IMR-90 (cell line): ENCODE measurements at regions not wholly inside any gene's neighbourhood (a gene's known extent, or its start where the extent isn't known, plus 50 kb on each side); places are given as distances from the start of the nearest gene placed in this dataset.

ENCODE experiments used
- ATAC-seq: fragments of 200-7000 bp; cut with Tn5 transposase; 2 replicates; pipeline ENCODE4 v1.9.1; 2020; ENCODE audit warnings: low read depth, mild to moderate bottlenecking, moderate library complexity
- BruUV-seq: library from RNA; stranded (reverse); fragments of 400-500 nt; replicated peaks from 2 replicates; lab custom pipeline; 2021; lab: Mats Ljungman, UMichigan
- CTCF ChIA-PET: fragments of 300-600 bp; formaldehyde crosslinking; extraction: SDS; loops from one replicate; lab custom pipeline; 2021; ENCODE audit warnings: antibody characterized with exemption; lab: Yijun Ruan, JAX
- POLR2A ChIA-PET: fragments of 300-600 bp; sonication (Branson Sonifier 250); formaldehyde crosslinking; loops from one replicate; lab custom pipeline; 2022; ENCODE audit warnings: antibody characterized with exemption; ENCODE audit not compliant: unreplicated experiment; lab: Charles Lee
- DNase-seq: peaks from one replicate; pipeline ENCODE4 v3.0.0; 2013
- H2AFZ ChIP-seq: replicated peaks from 2 replicates; pipeline ENCODE3; 2013; ENCODE audit warnings: low read length, mild to moderate bottlenecking; ENCODE audit not compliant: poor library complexity
- H2AK5ac ChIP-seq: 2 replicates; pipeline ENCODE4 v1.6.1; 2013; ENCODE audit warnings: low read depth, low read length, inconsistent platforms
- H2AK9ac ChIP-seq: replicated peaks from 2 replicates; pipeline ENCODE3; 2013; ENCODE audit warnings: mild to moderate bottlenecking, low read depth, low read length, moderate library complexity; ENCODE audit not compliant: poor library complexity
- H2BK120ac ChIP-seq: 2 replicates; pipeline ENCODE4 v1.6.1; 2013; ENCODE audit warnings: low read depth, low read length, inconsistent platforms
- H2BK15ac ChIP-seq: 3 replicates; pipeline ENCODE4 v1.6.1; 2013; ENCODE audit warnings: low read depth, low read length, inconsistent platforms
- H2BK20ac ChIP-seq: 2 replicates; pipeline ENCODE4 v1.6.1; 2013; ENCODE audit warnings: low read depth, mild to moderate bottlenecking, inconsistent platforms, low read length, moderate library complexity
- H2BK5ac ChIP-seq: 2 replicates; pipeline ENCODE4 v1.6.1; 2013; ENCODE audit warnings: mild to moderate bottlenecking, low read depth, low read length, inconsistent platforms; ENCODE audit not compliant: poor library complexity, severe bottlenecking
- H3K14ac ChIP-seq: replicated peaks from 2 replicates; pipeline ENCODE4 v1.6.1; 2013; ENCODE audit warnings: low read depth, low read length, inconsistent platforms
- H3K18ac ChIP-seq: 2 replicates; pipeline ENCODE4 v1.6.1; 2013; ENCODE audit warnings: low read depth, low read length, control low read depth
- H3K23ac ChIP-seq: 2 replicates; pipeline ENCODE4 v1.6.1; 2013; ENCODE audit warnings: low read depth, low read length, inconsistent platforms
- H3K27ac ChIP-seq: 2 replicates; pipeline ENCODE4 v1.5.1; 2013; ENCODE audit warnings: mild to moderate bottlenecking, control low read depth, low read length; ENCODE audit not compliant: insufficient read depth
- H3K27me3 ChIP-seq: 2 replicates; pipeline ENCODE4 v1.6.1; 2013; ENCODE audit warnings: low read length; ENCODE audit not compliant: control insufficient read depth, insufficient read depth
- H3K36me3 ChIP-seq: 2 replicates; pipeline ENCODE4 v1.6.1; 2013; ENCODE audit warnings: low read length, mixed read lengths; ENCODE audit not compliant: control insufficient read depth, insufficient read depth
- H3K4ac ChIP-seq: 2 replicates; pipeline ENCODE4 v1.6.1; 2013; ENCODE audit warnings: low read depth, low read length, inconsistent platforms
- H3K4me1 ChIP-seq: 2 replicates; pipeline ENCODE4 v1.6.1; 2013; ENCODE audit warnings: low read length, mixed read lengths; ENCODE audit not compliant: control insufficient read depth, insufficient read depth
- H3K4me2 ChIP-seq: 2 replicates; pipeline ENCODE4 v1.6.1; 2013; ENCODE audit warnings: low read depth, mild to moderate bottlenecking, control low read depth, low read length, moderate library complexity
- H3K4me3 ChIP-seq: 2 replicates; pipeline ENCODE4 v1.5.1; 2013; ENCODE audit warnings: low read depth, mild to moderate bottlenecking, control low read depth, low read length, moderate library complexity; ENCODE audit not compliant: insufficient read depth
- H3K56ac ChIP-seq: 2 replicates; pipeline ENCODE4 v1.6.1; 2013; ENCODE audit warnings: low read length, inconsistent platforms; ENCODE audit not compliant: insufficient read depth; ENCODE audit errors: extremely low read depth
- H3K79me1 ChIP-seq, 2 experiments: 2 replicates each; pipeline ENCODE4 v1.6.1; 2013; ENCODE audit warnings: low read length in 2 of 2, inconsistent platforms in 1 of 2, low read depth in 1 of 2
- H3K9ac ChIP-seq: 2 replicates; pipeline ENCODE4 v1.6.1; 2013; ENCODE audit warnings: low read depth, low read length, control low read depth
- H3K9me1 ChIP-seq: 2 replicates; pipeline ENCODE4 v1.6.1; 2013; ENCODE audit warnings: low read length, inconsistent platforms; ENCODE audit not compliant: insufficient read depth
- H3K9me3 ChIP-seq: 2 replicates; pipeline ENCODE4 v1.6.1; 2013; ENCODE audit warnings: low read length; ENCODE audit not compliant: control insufficient read depth, insufficient read depth
- H4K20me1 ChIP-seq: 2 replicates; pipeline ENCODE4 v1.6.1; 2013; ENCODE audit warnings: low read length, inconsistent platforms; ENCODE audit not compliant: insufficient read depth
- H4K5ac ChIP-seq: 2 replicates; pipeline ENCODE4 v1.6.1; 2013; ENCODE audit warnings: mild to moderate bottlenecking, low read depth, low read length, control low read depth
- H4K8ac ChIP-seq, 2 experiments: 2 replicates each; pipeline ENCODE4 v1.6.1; 2013; ENCODE audit warnings: low read depth in 2 of 2, low read length in 2 of 2, control low read depth in 1 of 2, inconsistent platforms in 1 of 2
- H4K91ac ChIP-seq: 2 replicates; pipeline ENCODE4 v1.6.1; 2013; ENCODE audit warnings: low read depth, low read length, inconsistent platforms; ENCODE audit not compliant: insufficient read depth
- BHLHE40 ChIP-seq: fragments of 150-350 bp; IDR thresholded peaks from 2 replicates; pipeline ENCODE4 v1.6.1; 2016; ENCODE audit warnings: mild to moderate bottlenecking, low read depth, low read length
- CEBPB ChIP-seq: IDR thresholded peaks from 2 replicates; pipeline ENCODE4 v1.6.1; 2012; ENCODE audit warnings: low read depth, low read length, improper control_type of control experiment
- CHD1 ChIP-seq: IDR thresholded peaks from 2 replicates; pipeline ENCODE4 v1.6.1; 2012; ENCODE audit warnings: low read depth, low read length, improper control_type of control experiment
- CTCF ChIP-seq: conservative IDR thresholded peaks from 2 replicates; pipeline ENCODE4 v1.5.1; 2012; ENCODE audit warnings: mild to moderate bottlenecking, low read depth, low read length, improper control_type of control experiment
- ELK1 ChIP-seq: fragments of 150-350 bp; IDR thresholded peaks from 2 replicates; pipeline ENCODE4 v1.6.1; 2016; ENCODE audit warnings: low read depth, mild to moderate bottlenecking, low read length, moderate library complexity, borderline replicate concordance
- FOS ChIP-seq: fragments of 150-350 bp; IDR thresholded peaks from 2 replicates; pipeline ENCODE4 v1.6.1; 2016; ENCODE audit warnings: low read depth, low read length
- MAFK ChIP-seq: IDR thresholded peaks from 2 replicates; pipeline ENCODE4 v1.6.1; 2012; ENCODE audit warnings: low read depth, low read length, improper control_type of control experiment
- MAZ ChIP-seq: IDR thresholded peaks from 2 replicates; pipeline ENCODE4 v1.6.1; 2012; ENCODE audit warnings: low read depth, mild to moderate bottlenecking, low read length, improper control_type of control experiment, moderate library complexity, borderline replicate concordance
- MXI1 ChIP-seq: IDR thresholded peaks from 2 replicates; pipeline ENCODE4 v1.6.1; 2012; ENCODE audit warnings: low read depth, mild to moderate bottlenecking, low read length, moderate library complexity, borderline replicate concordance
- NFE2L2 ChIP-seq: fragments of 150-350 bp; IDR thresholded peaks from 2 replicates; pipeline ENCODE4 v1.6.1; 2016; ENCODE audit warnings: low read depth, mild to moderate bottlenecking, low read length
- POLR2A ChIP-seq: IDR thresholded peaks from 2 replicates; pipeline ENCODE4 v1.6.1; 2012; ENCODE audit warnings: mild to moderate bottlenecking, low read depth, low read length
- RAD21 ChIP-seq: IDR thresholded peaks from 2 replicates; pipeline ENCODE4 v1.6.1; 2012; ENCODE audit warnings: low read length, improper control_type of control experiment
- RCOR1 ChIP-seq: IDR thresholded peaks from 2 replicates; pipeline ENCODE4 v1.6.1; 2012; ENCODE audit warnings: mild to moderate bottlenecking, low read length, improper control_type of control experiment; ENCODE audit not compliant: insufficient replicate concordance
- RFX5 ChIP-seq: IDR thresholded peaks from 2 replicates; pipeline ENCODE4 v1.8.0; 2012; ENCODE audit warnings: low read depth, mild to moderate bottlenecking, low read length, moderate library complexity
- SMC3 ChIP-seq: fragments of 150-350 bp; IDR thresholded peaks from 2 replicates; pipeline ENCODE4 v1.6.1; 2016; ENCODE audit warnings: low read depth, mild to moderate bottlenecking, antibody characterized with exemption, low read length, moderate library complexity
- USF2 ChIP-seq: fragments of 150-350 bp; IDR thresholded peaks from 2 replicates; pipeline ENCODE4 v1.6.1; 2017; ENCODE audit warnings: mild to moderate bottlenecking, antibody characterized with exemption, low read length, low read depth
- WGBS, 2 experiments: methylation state at CpG; one replicate each; pipeline versions ENCODE4 v1.1.5 to v1.1.7; 2013; ENCODE audit warnings: missing lambda C conversion rate in 2 of 2; ENCODE audit not compliant: insufficient read length in 1 of 2; ENCODE audit errors: extremely low coverage in 2 of 2; 5-methylcytosine and 5-hydroxymethylcytosine counted together
- dilution Hi-C: fragments of 300-500 bp; cut with HindIII; formaldehyde crosslinking; loops from one replicate; pipeline ENCODE4 v1.14.3; 2018; ENCODE audit warnings: low sequenced_read_pairs; ENCODE audit not compliant: unreplicated experiment
- in situ Hi-C: fragments of 300-500 bp; cut with MboI; formaldehyde crosslinking; loops from 3 replicates; pipeline ENCODE4 v1.14.3; 2019; ENCODE audit warnings: low sequenced_read_pairs, inconsistent platforms, mixed read lengths
- intact Hi-C: fragments of 100-400 bp; cut with micrococcal nuclease; formaldehyde crosslinking; loops from 2 replicates; pipeline ENCODE4 v1.10.0; 2022

- Histone ChIP-seq H3K4me2 (no peak overlapping the region), H3K9me3 (peaks cover 2% of the 10 kb centered on the region; the same call in 1 of the 2 replicates), H4K91ac (no peak overlapping the region), H3K23ac (no peak overlapping the region), H4K5ac (no peak overlapping the region), H2AFZ (no peak overlapping the region), H3K27me3 (no peaks in the 10 kb centered on the region), H3K79me1 (no peaks in the 10 kb centered on the region), H3K14ac (no peak overlapping the region), H3K9me1 (no peaks in the 10 kb centered on the region), H3K56ac (no peak overlapping the region), H4K20me1 (no peaks in the 10 kb centered on the region), H2BK15ac (no peak overlapping the region), H3K4me1 (no peaks in the 10 kb centered on the region), H3K36me3 (no peaks in the 10 kb centered on the region), H3K9ac (no peak overlapping the region), H4K8ac (no peak overlapping the region), H3K4me3 (no peak overlapping the region), H3K27ac (no peak overlapping the region), H2BK20ac (no peak overlapping the region), H2BK120ac (no peak overlapping the region), H2AK9ac (no peak overlapping the region), H2AK5ac (no peak overlapping the region), H2BK5ac (no peak overlapping the region), H3K18ac (no peak overlapping the region), H3K4ac (no peak overlapping the region)
- ChIA-PET CTCF (no interaction called here), POLR2A (no interaction called here)
- DNase-seq (no peak), ATAC-seq (no peak)
- no CpG with 5 or more reads among the region's 1 CpG for WGBS, 2 experiments
- intact Hi-C loops, result no loop called here
- dilution Hi-C loops, result no loop called here
- no TSS peak for BruUV-seq
- TF ChIP-seq MAFK (no peak), MXI1 (no peak), USF2 (no peak), BHLHE40 (no peak), RAD21 (no peak), CTCF (no peak), MAZ (no peak), RFX5 (no peak), RCOR1 (no peak), ELK1 (no peak), FOS (no peak), POLR2A (no peak), SMC3 (no peak), NFE2L2 (no peak), CHD1 (no peak), CEBPB (no peak)
- in situ Hi-C loops, result no loop called here
Measured at GRCh38 chr4:65893271-65893670, 223.0 kb upstream of the EPHA5 start.
